Activated CD8-positive, alpha-beta T cell treated with anti-CD3 and anti-CD28 coated beads for 36 hours (primary cell): ENCODE measurements at regions not wholly inside any gene's neighbourhood (a gene's known extent, or its start where the extent isn't known, plus 50 kb on each side); places are given as distances from the start of the nearest gene placed in this dataset.

Experiments
- ATAC-seq: fragments of 200-7000 bp; cut with Tn5 transposase; one replicate; pipeline ENCODE4 v1.10.0; 2021; ENCODE audit warnings: mild to moderate bottlenecking, moderate library complexity
- CTCF ChIA-PET: fragments of 350-600 bp; sonication (Branson Sonifier 250); formaldehyde crosslinking; loops from one replicate; lab custom pipeline; 2021; ENCODE audit warnings: antibody characterized with exemption; lab: Charles Lee
- POLR2A ChIA-PET: fragments of 350-600 bp; sonication (Branson Sonifier 250); formaldehyde crosslinking; loops from one replicate; lab custom pipeline; 2021; ENCODE audit warnings: antibody characterized with exemption; lab: Charles Lee
- DNase-seq: peaks from one replicate; pipeline ENCODE4 v3.0.0-alpha.2; 2020
- H3K27ac Mint-ChIP-seq: one replicate; pipeline ENCODE4 v1.8.0; 2021; ENCODE audit warnings: mild to moderate bottlenecking, mixed read lengths
- H3K27me3 Mint-ChIP-seq: one replicate; pipeline ENCODE4 v1.8.0; 2021; ENCODE audit warnings: mixed read lengths
- H3K36me3 Mint-ChIP-seq: one replicate; pipeline ENCODE4 v1.8.0; 2021; ENCODE audit warnings: low read depth, mixed read lengths
- H3K4me1 Mint-ChIP-seq: one replicate; pipeline ENCODE4 v1.8.0; 2021; ENCODE audit warnings: low read depth, mixed read lengths
- H3K4me3 Mint-ChIP-seq: one replicate; pipeline ENCODE4 v1.8.0; 2021; ENCODE audit warnings: mild to moderate bottlenecking, moderate library complexity, mixed read lengths
- H3K9me3 Mint-ChIP-seq: one replicate; pipeline ENCODE4 v1.8.0; 2021; ENCODE audit warnings: mixed read lengths
- CTCF ChIP-seq: fragments of 200-600 bp; IDR thresholded peaks from one replicate; pipeline ENCODE4 v1.8.0; 2022; ENCODE audit warnings: antibody characterized with exemption, mild to moderate bottlenecking
- intact Hi-C: fragments of 100-400 bp; cut with micrococcal nuclease; formaldehyde crosslinking; loops from one replicate; pipeline ENCODE4 v1.10.0; 2022

DNA sequence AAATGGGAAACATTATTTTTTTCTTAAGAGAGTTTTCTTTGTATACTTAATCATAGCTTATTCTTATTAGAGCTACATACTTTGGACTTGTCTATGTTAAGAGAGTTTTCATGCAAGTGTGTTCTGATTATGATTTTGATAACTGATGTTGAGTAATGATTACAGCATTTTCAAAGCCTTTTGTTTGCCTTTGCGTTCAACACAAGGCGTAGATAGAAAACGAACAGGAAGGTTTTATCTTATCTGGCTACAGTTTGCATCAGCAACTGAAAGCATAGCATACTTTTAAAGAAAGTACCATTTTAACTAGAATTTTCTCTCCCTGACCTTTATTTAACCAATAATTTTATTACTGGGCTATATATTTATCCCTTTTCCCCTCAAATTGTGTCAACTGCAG, 51.6 kb upstream of the PDLIM5 start:
- ChIA-PET CTCF (interaction anchor here (2.0 kb wide), 1 partner anchor 10 kb away, joined by 10 read pairs; no protein-coding TSS in a partner anchor), POLR2A (no interaction called here)
- intact Hi-C loops, result no loop called here
- H3K4me3 Mint-ChIP-seq, result no peak overlapping the region
- ATAC-seq (no peak), DNase-seq (no peak)
- no peak for TF ChIP-seq CTCF
- peaks cover 2% of the 10 kb centered on the region for H3K27me3 Mint-ChIP-seq
- H3K9me3 Mint-ChIP-seq, result no peaks in the 10 kb centered on the region
- no peaks in the 10 kb centered on the region for H3K36me3 Mint-ChIP-seq
- no peaks in the 10 kb centered on the region for H3K4me1 Mint-ChIP-seq
- H3K27ac Mint-ChIP-seq, result no peak overlapping the region
